ENCODE measurements at regions not wholly inside any gene's neighbourhood (a gene's known extent, or its start where the extent isn't known, plus 50 kb on each side); places are given as distances from the start of the nearest gene placed in this dataset.

- dilution Hi-C loops (cut with MboI; ENCODE audit: extremely low pct_ligation_motif_present, low sequenced_read_pairs): no loop called here
- no peak for FAIRE-seq
These were observed 200.4 kb upstream of the ZFHX3 start for GRCh38 chr16:73248316-73248715.

GRCh38 chr16:73240920-73241319 lies 193.0 kb upstream of the ZFHX3 start:
- no peaks in the 10 kb centered on the region for H4K20me1 ChIP-seq (ENCODE audit: control insufficient read depth, extremely low read depth, insufficient read depth, low read length)
- no peak overlapping the region for H3K9ac ChIP-seq (ENCODE audit: control insufficient read depth, extremely low read depth, insufficient read depth, low read length)
- H2AFZ ChIP-seq (ENCODE audit: control insufficient read depth, low read length): no peak overlapping the region
- no peak overlapping the region for H3K4me3 ChIP-seq (ENCODE audit: control insufficient read depth in 2 of 3, extremely low read depth in 1 of 3, insufficient read depth in 2 of 3, low read depth in 1 of 3, low read length in 3 of 3)
- no peaks in the 10 kb centered on the region for H3K9me3 ChIP-seq (ENCODE audit: control insufficient read depth, low read depth, low read length)
- no peak for TF ChIP-seq EZH2 (IDR thresholded peaks at IDR 0.05; ENCODE audit: low read length)
- no peak for TF ChIP-seq CTCF (optimal IDR thresholded peaks at IDR 0.05 in 1 of 3, IDR thresholded peaks at IDR 0.05 in 1 of 3, conservative IDR thresholded peaks at IDR 0.05 in 1 of 3; ENCODE audit: extremely low read depth in 1 of 3, insufficient read depth in 2 of 3, low read length in 3 of 3)
- dilution Hi-C loops (cut with MboI; ENCODE audit: extremely low pct_ligation_motif_present, low sequenced_read_pairs): no loop called here
- H3K36me3 ChIP-seq (ENCODE audit: control insufficient read depth in 2 of 2, extremely low read depth in 1 of 2, insufficient read depth in 2 of 2, low read length in 2 of 2): no peaks in the 10 kb centered on the region
- H3K4me2 ChIP-seq (ENCODE audit: control insufficient read depth, extremely low read depth, insufficient read depth, low read depth, low read length): no peak overlapping the region
- no peaks in the 10 kb centered on the region for H3K9me1 ChIP-seq (ENCODE audit: control insufficient read depth, extremely low read depth, insufficient read depth, low read length)
- H3K27me3 ChIP-seq (ENCODE audit: control insufficient read depth, extremely low read depth, insufficient read depth, low read length): no peaks in the 10 kb centered on the region
- H3K79me2 ChIP-seq (ENCODE audit: control insufficient read depth, insufficient read depth, low read length): no peaks in the 10 kb centered on the region
- FAIRE-seq (no peak), DNase-seq (ENCODE audit: low read depth, low spot score) (no peak)
- no peaks in the 10 kb centered on the region for H3K4me1 ChIP-seq (ENCODE audit: control insufficient read depth, extremely low read depth, insufficient read depth, low read length)
- H3K27ac ChIP-seq (ENCODE audit: control insufficient read depth, insufficient read depth, low read length): no peak overlapping the region

More at GRCh38 chr16:73248316-73248715, 200.4 kb upstream of the ZFHX3 start:
- TF ChIP-seq EZH2 (IDR thresholded peaks at IDR 0.05; ENCODE audit: low read length) (no peak), CTCF (optimal IDR thresholded peaks at IDR 0.05 in 1 of 3, IDR thresholded peaks at IDR 0.05 in 1 of 3, conservative IDR thresholded peaks at IDR 0.05 in 1 of 3; ENCODE audit: extremely low read depth in 1 of 3, insufficient read depth in 2 of 3, low read length in 3 of 3) (no peak)
- Histone ChIP-seq H3K9me3 (ENCODE audit: control insufficient read depth, low read depth, low read length) (peaks cover 6% of the 10 kb centered on the region), H2AFZ (ENCODE audit: control insufficient read depth, low read length) (no peak overlapping the region), H3K9me1 (ENCODE audit: control insufficient read depth, extremely low read depth, insufficient read depth, low read length) (no peaks in the 10 kb centered on the region), H3K27me3 (ENCODE audit: control insufficient read depth, extremely low read depth, insufficient read depth, low read length) (no peaks in the 10 kb centered on the region), H3K4me3 (ENCODE audit: control insufficient read depth in 2 of 3, extremely low read depth in 1 of 3, insufficient read depth in 2 of 3, low read depth in 1 of 3, low read length in 3 of 3) (no peak overlapping the region), H3K4me1 (ENCODE audit: control insufficient read depth, extremely low read depth, insufficient read depth, low read length) (no peaks in the 10 kb centered on the region), H3K36me3 (ENCODE audit: control insufficient read depth in 2 of 2, extremely low read depth in 1 of 2, insufficient read depth in 2 of 2, low read length in 2 of 2) (no peaks in the 10 kb centered on the region), H3K9ac (ENCODE audit: control insufficient read depth, extremely low read depth, insufficient read depth, low read length) (no peak overlapping the region), H3K4me2 (ENCODE audit: control insufficient read depth, extremely low read depth, insufficient read depth, low read depth, low read length) (no peak overlapping the region), H4K20me1 (ENCODE audit: control insufficient read depth, extremely low read depth, insufficient read depth, low read length) (no peaks in the 10 kb centered on the region), H3K79me2 (ENCODE audit: control insufficient read depth, insufficient read depth, low read length) (no peaks in the 10 kb centered on the region), H3K27ac (ENCODE audit: control insufficient read depth, insufficient read depth, low read length) (no peak overlapping the region)
- DNase-seq (ENCODE audit: low read depth, low spot score): no peak

Data from keratinocyte (primary cell).